Transverse colon (tissue), 4 donors: ENCODE measurements at regions not wholly inside any gene's neighbourhood (a gene's known extent, or its start where the extent isn't known, plus 50 kb on each side); places are given as distances from the start of the nearest gene placed in this dataset.

Experiments used
- EP300 ChIP-seq: sonication (generic); formaldehyde crosslinking; IDR thresholded peaks from one replicate; pipeline ENCODE4 v1.6.1; 2017; ENCODE audit warnings: antibody characterized with exemption, low read depth
- POLR2A ChIP-seq: fragments of 450-650 bp; IDR thresholded peaks from one replicate; pipeline ENCODE4 v1.6.1; 2016; ENCODE audit warnings: antibody characterized with exemption, mild to moderate bottlenecking, moderate library complexity
- POLR2AphosphoS5 ChIP-seq, 3 donors: sonication (generic); formaldehyde crosslinking; IDR thresholded peaks; one replicate each; pipeline ENCODE4 v1.6.1; 2016; ENCODE audit warnings: antibody characterized with exemption in 3 of 3
- TF ChIP-seq, protein P1 (sequence below), 5 experiments: fragments of 200-600 bp in 3 of 5; fragments of 450-650 bp in 2 of 5; sonication (generic) in 3 of 5; IDR thresholded peaks; 1 replicate in 2 of 5; 2 replicates in 3 of 5; pipeline ENCODE4 v1.5.1; 2016 to 2017; ENCODE audit warnings: antibody characterized with exemption in 5 of 5, inconsistent platforms in 3 of 5, mild to moderate bottlenecking in 2 of 5, moderate library complexity in 1 of 5

DNA sequence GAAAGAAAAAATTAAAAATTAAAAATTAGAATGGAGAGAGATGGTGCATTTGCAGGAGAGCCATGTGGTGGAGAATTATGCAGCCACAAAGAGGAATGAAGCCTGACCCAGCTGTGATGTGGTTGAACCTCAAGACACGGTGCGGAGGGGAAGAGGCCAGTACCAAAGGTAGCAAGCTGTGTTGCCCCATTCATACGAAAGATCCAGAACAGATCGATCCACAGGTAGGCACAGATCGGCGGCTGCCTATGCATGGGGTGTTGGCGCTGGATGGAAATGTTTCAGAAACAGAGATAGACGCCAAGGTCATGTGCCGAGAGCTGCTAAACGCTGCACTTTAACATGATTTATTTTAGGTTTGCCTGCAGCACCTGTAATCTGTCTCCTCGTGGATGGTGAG is 992.3 kb downstream of the BRD1 start:
- TF ChIP-seq POLR2AphosphoS5 (IDR thresholded peaks at IDR 0.05) (no peak), POLR2A (no peak), EP300 (no peak)
- TF ChIP-seq, protein P1, sequence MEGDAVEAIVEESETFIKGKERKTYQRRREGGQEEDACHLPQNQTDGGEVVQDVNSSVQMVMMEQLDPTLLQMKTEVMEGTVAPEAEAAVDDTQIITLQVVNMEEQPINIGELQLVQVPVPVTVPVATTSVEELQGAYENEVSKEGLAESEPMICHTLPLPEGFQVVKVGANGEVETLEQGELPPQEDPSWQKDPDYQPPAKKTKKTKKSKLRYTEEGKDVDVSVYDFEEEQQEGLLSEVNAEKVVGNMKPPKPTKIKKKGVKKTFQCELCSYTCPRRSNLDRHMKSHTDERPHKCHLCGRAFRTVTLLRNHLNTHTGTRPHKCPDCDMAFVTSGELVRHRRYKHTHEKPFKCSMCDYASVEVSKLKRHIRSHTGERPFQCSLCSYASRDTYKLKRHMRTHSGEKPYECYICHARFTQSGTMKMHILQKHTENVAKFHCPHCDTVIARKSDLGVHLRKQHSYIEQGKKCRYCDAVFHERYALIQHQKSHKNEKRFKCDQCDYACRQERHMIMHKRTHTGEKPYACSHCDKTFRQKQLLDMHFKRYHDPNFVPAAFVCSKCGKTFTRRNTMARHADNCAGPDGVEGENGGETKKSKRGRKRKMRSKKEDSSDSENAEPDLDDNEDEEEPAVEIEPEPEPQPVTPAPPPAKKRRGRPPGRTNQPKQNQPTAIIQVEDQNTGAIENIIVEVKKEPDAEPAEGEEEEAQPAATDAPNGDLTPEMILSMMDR (IDR thresholded peaks at IDR 0.05) = no peak
